ENCODE measurements at regions not wholly inside any gene's neighbourhood (a gene's known extent, or its start where the extent isn't known, plus 50 kb on each side); places are given as distances from the start of the nearest gene placed in this dataset.
"Not testable (repeated sequence)": the region's sequence is repeated elsewhere in the genome, so short reads cannot be mapped to it uniquely, and the experiment has no call there.

GRCh38 chr1:143672983-143673382 is 298.8 kb downstream of the FAM72C start:
- Histone ChIP-seq H3K79me2 (ENCODE audit: insufficient read depth, low read depth) (no peaks in the 10 kb centered on the region), H3K36me3 (ENCODE audit: insufficient read depth) (no peaks in the 10 kb centered on the region), H3K4me2 (no peak overlapping the region), H3K27ac (no peak overlapping the region), H3K4me3 (IDR thresholded peaks at IDR 0.05; ENCODE audit: insufficient read depth, low read depth, low read length) (no peak overlapping the region), H3K27me3 (ENCODE audit: insufficient read depth, low read depth) (no peaks in the 10 kb centered on the region), H2AFZ (ENCODE audit: low read depth) (no peak overlapping the region), H3K4me1 (ENCODE audit: low read depth, poor library complexity, severe bottlenecking) (no peaks in the 10 kb centered on the region), H3K9ac (no peak overlapping the region), H4K20me1 (ENCODE audit: insufficient read depth) (no peaks in the 10 kb centered on the region)
- TF ChIP-seq CTCF (conservative IDR thresholded peaks at IDR 0.05; ENCODE audit: low read depth, low read length), result no peak

- no peak for TF ChIP-seq CTCF (conservative IDR thresholded peaks at IDR 0.05; ENCODE audit: low read depth, low read length)
- Histone ChIP-seq H3K27me3 (ENCODE audit: insufficient read depth, low read depth) (no peaks in the 10 kb centered on the region), H3K9ac (no peak overlapping the region), H3K4me3 (IDR thresholded peaks at IDR 0.05; ENCODE audit: insufficient read depth, low read depth, low read length) (no peak overlapping the region), H3K4me1 (ENCODE audit: low read depth, poor library complexity, severe bottlenecking) (no peaks in the 10 kb centered on the region), H2AFZ (ENCODE audit: low read depth) (no peak overlapping the region), H3K36me3 (ENCODE audit: insufficient read depth) (no peaks in the 10 kb centered on the region), H4K20me1 (ENCODE audit: insufficient read depth) (no peaks in the 10 kb centered on the region), H3K79me2 (ENCODE audit: insufficient read depth, low read depth) (no peaks in the 10 kb centered on the region), H3K27ac (no peak overlapping the region), H3K4me2 (no peak overlapping the region)
Observed at GRCh38 chr1:143667730-143668129, 304.1 kb downstream of the FAM72C start.

GRCh38 chr1:143666851-143667250 is 304.9 kb downstream of the FAM72C start:
- Histone ChIP-seq H3K27me3 (ENCODE audit: insufficient read depth, low read depth) (no peaks in the 10 kb centered on the region), H4K20me1 (ENCODE audit: insufficient read depth) (no peaks in the 10 kb centered on the region), H3K27ac (no peak overlapping the region), H2AFZ (ENCODE audit: low read depth) (no peak overlapping the region), H3K4me2 (no peak overlapping the region), H3K4me3 (IDR thresholded peaks at IDR 0.05; ENCODE audit: insufficient read depth, low read depth, low read length) (no peak overlapping the region), H3K79me2 (ENCODE audit: insufficient read depth, low read depth) (no peaks in the 10 kb centered on the region), H3K4me1 (ENCODE audit: low read depth, poor library complexity, severe bottlenecking) (no peaks in the 10 kb centered on the region), H3K36me3 (ENCODE audit: insufficient read depth) (no peaks in the 10 kb centered on the region), H3K9ac (no peak overlapping the region)
- TF ChIP-seq CTCF (conservative IDR thresholded peaks at IDR 0.05; ENCODE audit: low read depth, low read length), result no peak

- Histone ChIP-seq H3K36me3 (ENCODE audit: insufficient read depth) (no peaks in the 10 kb centered on the region), H3K79me2 (ENCODE audit: insufficient read depth, low read depth) (no peaks in the 10 kb centered on the region), H3K4me3 (IDR thresholded peaks at IDR 0.05; ENCODE audit: insufficient read depth, low read depth, low read length) (no peak overlapping the region), H4K20me1 (ENCODE audit: insufficient read depth) (no peaks in the 10 kb centered on the region), H3K27me3 (ENCODE audit: insufficient read depth, low read depth) (no peaks in the 10 kb centered on the region), H3K4me1 (ENCODE audit: low read depth, poor library complexity, severe bottlenecking) (no peaks in the 10 kb centered on the region), H2AFZ (ENCODE audit: low read depth) (no peak overlapping the region), H3K4me2 (no peak overlapping the region), H3K9ac (no peak overlapping the region), H3K27ac (no peak overlapping the region)
- no peak for TF ChIP-seq CTCF (conservative IDR thresholded peaks at IDR 0.05; ENCODE audit: low read depth, low read length)
Observed at GRCh38 chr1:143665606-143666005, 306.2 kb downstream of the FAM72C start.

- H3K36me3 ChIP-seq (ENCODE audit: insufficient read depth); H3K27me3 ChIP-seq (ENCODE audit: insufficient read depth, low read depth); H3K9ac ChIP-seq; H3K79me2 ChIP-seq (ENCODE audit: insufficient read depth, low read depth); H2AFZ ChIP-seq (ENCODE audit: low read depth); H4K20me1 ChIP-seq (ENCODE audit: insufficient read depth); H3K4me3 ChIP-seq (IDR thresholded peaks at IDR 0.05; ENCODE audit: insufficient read depth, low read depth, low read length); H3K27ac ChIP-seq; H3K4me2 ChIP-seq; H3K4me1 ChIP-seq (ENCODE audit: low read depth, poor library complexity, severe bottlenecking): not testable (repeated sequence)
Observed at GRCh38 chr1:143663056-143663455, 308.7 kb downstream of the FAM72C start.
